NOMO-1 treated with DMSO at 0.1 percent for 48 hours (cell line): ENCODE measurements at regions not wholly inside any gene's neighbourhood (a gene's known extent, or its start where the extent isn't known, plus 50 kb on each side); places are given as distances from the start of the nearest gene placed in this dataset.

ENCODE experiments used
- DNase-seq: peaks from one replicate; lab custom pipeline; 2025; ENCODE audit not compliant: unreplicated experiment; lab: John Stamatoyannopoulos, UW

- DNase-seq = no peak
Measured at GRCh38 chr2:215749092-215749957, 264.0 kb downstream of the MREG start.

DNA sequence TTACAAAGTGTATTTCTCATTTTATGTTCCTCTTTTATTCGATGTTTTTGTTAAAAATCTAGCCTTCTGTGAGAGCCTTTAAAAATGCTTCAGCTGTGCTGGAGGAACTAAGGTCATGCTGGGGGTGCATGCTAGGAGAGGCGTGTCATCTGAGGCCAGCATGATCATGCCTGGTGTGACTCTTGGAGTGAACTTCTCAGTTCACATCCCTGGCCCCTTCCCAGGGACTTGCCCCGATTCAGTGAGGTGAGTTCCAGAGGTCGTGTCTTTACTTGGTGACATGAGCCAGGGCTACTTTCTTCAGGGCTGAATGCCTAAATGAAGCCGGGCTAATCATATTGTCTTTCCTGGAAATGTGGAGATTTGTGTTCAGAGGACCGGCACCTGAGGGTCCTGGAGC, 264.9 kb downstream of the MREG start:
- peak; percentile 46 for DNase-seq

DNA sequence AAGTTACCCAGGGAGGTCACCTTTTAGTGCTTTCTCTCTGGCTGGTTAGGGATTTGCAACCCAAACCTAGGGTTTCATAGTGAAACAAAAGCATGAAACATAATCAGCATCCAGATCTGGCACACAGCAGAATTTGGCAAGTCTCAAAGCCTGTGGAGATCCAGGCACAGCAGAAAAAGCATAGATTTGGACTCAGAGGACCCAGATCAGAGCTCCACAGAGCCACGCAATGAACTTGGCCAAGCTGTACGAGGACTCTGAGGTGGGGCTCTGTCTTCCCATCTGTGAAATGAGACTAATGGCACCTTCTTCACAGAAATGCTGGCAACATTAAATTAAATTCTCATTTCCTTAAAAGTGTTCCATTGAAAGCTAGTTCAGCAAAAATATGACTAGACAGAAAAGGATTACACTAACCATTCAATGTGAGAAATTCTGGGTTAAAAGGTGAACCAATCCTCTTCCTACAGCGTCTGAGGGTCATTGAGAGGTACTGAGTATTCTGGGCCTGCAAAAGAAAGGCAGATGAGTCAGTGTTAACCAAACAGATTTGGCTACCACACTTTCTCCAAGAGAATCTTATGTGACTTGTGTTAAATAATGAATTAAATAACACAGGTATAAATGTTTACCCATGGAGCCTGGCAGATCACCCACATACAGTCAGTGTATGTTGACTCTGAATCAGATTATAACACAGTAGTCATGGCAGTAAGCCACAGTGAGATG, 266.3 kb downstream of the MREG start:
- DNase-seq = no peak

- no peak for DNase-seq
Measured at GRCh38 chr2:215746226-215746886, 267.0 kb downstream of the MREG start.

DNA sequence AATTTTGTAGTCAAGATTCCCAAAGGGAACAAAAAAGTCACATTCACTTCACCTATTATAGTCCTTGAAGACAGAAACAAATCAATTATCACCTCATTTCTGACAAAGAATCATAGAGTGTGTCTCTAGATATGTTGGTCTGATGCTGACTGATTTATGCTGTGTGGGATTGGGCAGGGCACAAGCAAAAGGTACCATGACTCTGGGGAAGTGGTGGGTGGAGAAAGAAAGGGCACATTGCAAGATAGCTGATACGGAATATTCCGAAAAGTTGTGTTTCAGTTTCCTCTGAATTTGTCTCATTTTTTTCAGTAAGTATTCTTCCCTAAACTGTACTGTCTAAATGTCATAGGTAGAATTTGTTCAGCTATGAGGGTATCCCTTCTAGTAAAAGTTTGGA, 268.0 kb downstream of the MREG start:
- no peak for DNase-seq

GRCh38 chr2:215744514-215744913, 268.8 kb downstream of the MREG start:
- DNase-seq = no peak

GRCh38 chr2:215743066-215743465, 270.3 kb downstream of the MREG start:
- DNase-seq = peak; percentile 8

DNA sequence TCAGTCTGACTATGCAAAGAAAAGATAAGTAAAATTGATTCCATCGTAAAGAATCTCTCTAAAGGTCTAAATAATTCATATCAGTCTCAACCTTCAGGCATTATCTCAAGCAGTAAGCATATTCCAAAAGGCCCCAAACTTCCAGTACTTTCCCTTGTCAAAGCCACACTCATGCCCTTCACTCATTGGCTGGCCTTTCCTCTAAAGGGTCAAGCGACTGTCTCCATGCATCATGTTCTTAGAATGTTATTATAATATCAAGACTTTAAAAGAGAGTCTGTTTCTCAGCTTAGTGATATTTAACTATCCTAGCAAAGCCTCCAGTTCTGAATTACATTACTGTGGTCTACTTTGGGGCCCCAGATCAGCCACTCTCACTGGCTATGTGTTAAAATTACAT, 271.3 kb downstream of the MREG start:
- DNase-seq = no peak

- no peak for DNase-seq
Measured at GRCh38 chr2:215740071-215740470, 273.3 kb downstream of the MREG start.

GRCh38 chr2:215738351-215738750, 275.0 kb downstream of the MREG start:
- DNase-seq = peak; percentile 25

GRCh38 chr2:215737477-215737876, 275.9 kb downstream of the MREG start:
- DNase-seq = no peak

GRCh38 chr2:215736653-215737290, 276.6 kb downstream of the MREG start:
- no peak for DNase-seq

GRCh38 chr2:215731108-215731658, 282.2 kb downstream of the MREG start:
- no peak for DNase-seq

GRCh38 chr2:215729985-215730620, 283.2 kb downstream of the MREG start:
- no peak for DNase-seq

DNA sequence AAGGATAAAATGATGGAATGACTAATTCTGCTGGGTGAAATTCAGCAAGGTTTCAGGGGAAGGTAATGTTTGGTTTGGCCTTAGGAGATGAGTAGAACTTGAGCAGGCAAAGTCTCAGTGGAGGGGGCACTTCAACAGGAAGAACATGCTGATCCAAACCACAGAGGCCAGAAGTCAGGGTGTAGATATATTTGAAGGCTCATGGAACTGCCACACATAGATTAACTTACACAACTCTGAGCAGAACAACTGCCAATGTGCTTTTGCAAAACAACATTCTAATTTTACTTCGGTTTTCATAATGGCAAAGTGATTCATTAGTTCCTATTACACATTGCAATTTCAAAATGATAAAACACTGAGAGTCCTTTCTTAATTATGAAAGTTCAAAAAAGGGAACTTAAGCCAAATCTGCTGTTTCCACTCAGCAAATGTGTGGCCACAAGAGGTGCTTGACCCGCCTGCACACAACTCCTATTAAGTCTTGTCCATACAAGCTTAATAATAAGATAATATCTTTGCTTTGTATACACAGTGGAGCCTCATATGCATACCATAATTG, 284.8 kb downstream of the MREG start:
- peak; percentile 98 for DNase-seq

- DNase-seq = no peak
Measured at GRCh38 chr2:215727507-215728503, 285.5 kb downstream of the MREG start.

- no peak for DNase-seq
Measured at GRCh38 chr2:215726070-215726469, 287.3 kb downstream of the MREG start.

GRCh38 chr2:215724146-215724545, 288.3 kb upstream of the FN1 start:
- DNase-seq = peak; percentile 81

- peak; percentile 72 for DNase-seq
Measured at GRCh38 chr2:215723631-215724011, 287.8 kb upstream of the FN1 start.
